T-cell (primary cell): ENCODE measurements at regions not wholly inside any gene's neighbourhood (a gene's known extent, or its start where the extent isn't known, plus 50 kb on each side); places are given as distances from the start of the nearest gene placed in this dataset.

Experiments
- ATAC-seq, 4 experiments: fragments of 200-7000 bp in 3 of 4; fragments of 150-1000 bp in 1 of 4; cut with Tn5 transposase; replicated peaks in 1 of 4; 1 replicate in 3 of 4; 2 replicates in 1 of 4; pipeline ENCODE4 v1.10.0; 2021; ENCODE audit warnings: moderate library complexity in 3 of 4, mild to moderate bottlenecking in 2 of 4, moderate number of reproducible peaks in 1 of 4
- CTCF ChIA-PET, 2 donors: fragments of 300-600 bp; sonication (Branson Sonifier 250); formaldehyde crosslinking; loops; one replicate each; lab custom pipeline; 2022; ENCODE audit warnings: antibody characterized with exemption in 2 of 2; lab: Charles Lee
- POLR2A ChIA-PET, 2 donors: fragments of 300-600 bp; sonication (Branson Sonifier 250); formaldehyde crosslinking; loops; one replicate each; lab custom pipeline; 2022; ENCODE audit warnings: antibody characterized with exemption in 2 of 2; lab: Charles Lee
- DNase-seq, 35 experiments: peaks; one replicate each; pipeline versions ENCODE4 v3.0.0 to v3.0.0-alpha.2; 2013 to 2023
- H3K27ac ChIP-seq: one replicate; pipeline ENCODE4 v1.5.1; 2013; ENCODE audit warnings: low read length
- H3K27me3 ChIP-seq, 2 experiments: replicated peaks in 1 of 2; 1 replicate in 1 of 2; 2 replicates in 1 of 2; pipeline versions ENCODE4 v1.6.1 to v1.7.0; 2013; ENCODE audit warnings: low read length in 1 of 2, mixed read lengths in 1 of 2; ENCODE audit not compliant: control insufficient read depth in 2 of 2, insufficient read depth in 2 of 2; ENCODE audit errors: extremely low read depth in 1 of 2
- H3K36me3 ChIP-seq, 2 donors: 1 replicate in 1 of 2; 2 replicates in 1 of 2; pipeline versions ENCODE4 v1.6.1 to v1.7.0; 2013; ENCODE audit warnings: low read length in 1 of 2; ENCODE audit not compliant: control insufficient read depth in 2 of 2, insufficient read depth in 1 of 2; ENCODE audit errors: extremely low read depth in 1 of 2
- H3K4me1 ChIP-seq, 2 experiments: 1 replicate in 1 of 2; 2 replicates in 1 of 2; pipeline versions ENCODE4 v1.6.1 to v1.7.0; 2013; ENCODE audit warnings: low read length in 2 of 2, mixed read lengths in 1 of 2; ENCODE audit not compliant: insufficient read depth in 2 of 2, control insufficient read depth in 1 of 2; ENCODE audit errors: extremely low read depth in 1 of 2
- H3K4me3 ChIP-seq, 2 donors: 1 replicate in 1 of 2; 2 replicates in 1 of 2; pipeline versions ENCODE4 v1.5.1 to v1.7.0; 2013; ENCODE audit warnings: mild to moderate bottlenecking in 2 of 2, low read length in 1 of 2, moderate library complexity in 1 of 2; ENCODE audit not compliant: control insufficient read depth in 1 of 2; ENCODE audit errors: extremely low read depth in 1 of 2
- H3K9me3 ChIP-seq: 2 replicates; pipeline ENCODE4 v1.7.0; 2013
- H3K27ac Mint-ChIP-seq, 2 donors: one replicate each; pipeline ENCODE4 v1.8.0; 2020 to 2021; ENCODE audit warnings: mild to moderate bottlenecking in 2 of 2, mixed read lengths in 2 of 2
- H3K27me3 Mint-ChIP-seq, 2 donors: one replicate each; pipeline ENCODE4 v1.8.0; 2021 to 2022; ENCODE audit warnings: mixed read lengths in 2 of 2
- H3K36me3 Mint-ChIP-seq: one replicate; pipeline ENCODE4 v1.8.0; 2021; ENCODE audit warnings: mixed read lengths
- H3K4me1 Mint-ChIP-seq, 3 donors: one replicate each; pipeline ENCODE4 v1.8.0; 2020 to 2022; ENCODE audit warnings: mixed read lengths in 3 of 3, mild to moderate bottlenecking in 1 of 3
- H3K4me3 Mint-ChIP-seq, 3 donors: one replicate each; pipeline ENCODE4 v1.8.0; 2020 to 2022; ENCODE audit warnings: mild to moderate bottlenecking in 3 of 3, mixed read lengths in 3 of 3, moderate library complexity in 3 of 3
- H3K9me3 Mint-ChIP-seq, 3 donors: one replicate each; pipeline ENCODE4 v1.8.0; 2020 to 2022; ENCODE audit warnings: mixed read lengths in 3 of 3
- WGBS: methylation state at CpG from one replicate; pipeline ENCODE4 v1.1.5; 2013; ENCODE audit warnings: missing lambda C conversion rate; ENCODE audit not compliant: insufficient coverage; 5-methylcytosine and 5-hydroxymethylcytosine counted together

DNA sequence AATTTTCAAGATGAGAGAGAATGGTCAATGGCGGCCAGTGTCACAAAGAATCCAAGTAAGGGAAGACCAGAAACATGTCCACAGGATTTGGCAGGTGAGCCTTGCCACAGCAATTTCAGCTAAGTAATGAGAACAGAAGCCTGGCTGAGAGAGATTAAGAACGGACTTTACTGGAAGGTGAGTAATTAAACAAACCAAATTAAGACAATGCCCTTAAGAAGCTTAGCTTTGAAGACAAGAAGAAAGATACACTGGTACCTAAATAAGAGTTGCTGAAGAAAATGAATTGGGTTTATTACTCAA, 145.4 kb upstream of the PLEKHG7 start:
- peak overlapping the region in 2 of 3 donors; percentile 58 to 59 for H3K4me3 Mint-ChIP-seq
- no peaks in the 10 kb centered on the region for H3K27me3 Mint-ChIP-seq
- ChIA-PET CTCF (interaction anchor here (0.6 to 1.7 kb wide), 5 partner anchors 11 to 1175 kb away, joined by 3 to 6 read pairs (median 4); no protein-coding TSS in a partner anchor), POLR2A (interaction anchor here (0.6 to 1.8 kb wide), 4 partner anchors 35 to 412 kb away, joined by 3 to 8 read pairs (median 4); partner anchors contain the start of gene BTG1 (in 1 of the 2))
- DNase-seq (no peak), ATAC-seq (no peak)
- peak overlapping the region; percentile 78 to 81 for H3K27ac Mint-ChIP-seq
- Histone ChIP-seq H3K27ac (peak overlapping the region; percentile 70), H3K4me3 (peak overlapping the region in 1 of 2 donors; percentile 10), H3K27me3 (no peaks in the 10 kb centered on the region), H3K4me1 (peaks cover 12 to 22% of the 10 kb centered on the region in 2 experiments), H3K36me3 (no peaks in the 10 kb centered on the region), H3K9me3 (no peaks in the 10 kb centered on the region)
- WGBS: 75% methylated on average over 1 of the region's 2 CpGs
- no peaks in the 10 kb centered on the region for H3K36me3 Mint-ChIP-seq
- H3K4me1 Mint-ChIP-seq: peaks cover 53 to 56% (median 54%) of the 10 kb centered on the region in 3 donors
- peaks cover 0 to 12% (median 0%) of the 10 kb centered on the region in 3 donors for H3K9me3 Mint-ChIP-seq

DNA sequence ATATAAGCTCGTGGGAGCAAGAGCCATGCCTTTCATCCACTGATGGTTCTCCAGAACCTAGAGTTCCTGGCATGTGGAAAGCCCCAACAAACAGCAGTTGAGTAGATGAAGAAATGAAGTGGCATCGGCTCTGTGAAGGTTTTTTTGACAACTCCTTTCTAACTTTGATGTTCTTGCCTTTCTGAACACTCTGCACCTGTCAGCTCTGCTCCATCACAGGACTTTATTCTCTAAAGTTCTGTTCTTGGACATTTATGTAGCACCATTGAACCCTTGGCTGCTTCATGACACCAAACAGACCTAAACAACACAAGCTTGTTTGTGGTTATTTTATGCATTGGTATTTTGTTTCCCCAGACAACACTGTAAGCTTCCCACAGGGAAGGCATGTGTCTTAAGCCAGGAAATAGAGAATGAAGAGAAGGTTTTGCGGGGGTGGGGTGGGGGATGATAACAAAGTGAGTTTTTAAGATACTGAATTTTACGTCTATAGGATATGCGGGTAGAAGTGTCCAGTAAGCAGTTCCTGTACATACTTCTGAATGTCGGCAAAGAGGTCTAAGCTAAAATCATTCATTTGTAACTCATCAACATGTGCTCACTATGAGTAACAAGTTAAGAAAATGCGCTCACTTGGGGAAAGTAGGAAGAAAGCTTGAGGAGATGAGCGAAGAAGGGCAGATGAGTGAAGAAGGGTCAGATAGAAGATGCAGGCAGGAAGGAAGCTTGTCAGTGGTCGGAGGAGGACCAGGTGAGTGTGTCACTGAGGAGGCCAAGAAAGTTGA, 146.0 kb upstream of the PLEKHG7 start:
- Histone ChIP-seq H3K27me3 (no peaks in the 10 kb centered on the region), H3K27ac (peak overlapping the region; percentile 70), H3K4me3 (peak overlapping the region in 1 of 2 donors; percentile 10), H3K36me3 (no peaks in the 10 kb centered on the region), H3K9me3 (no peaks in the 10 kb centered on the region), H3K4me1 (peaks cover 12 to 25% of the 10 kb centered on the region in 2 experiments)
- ChIA-PET POLR2A (interaction anchor here in 1 of 2 donors (0.6 to 1.8 kb wide), 4 partner anchors 36 to 728 kb away, joined by 3 to 8 read pairs (median 3); partner anchors contain the start of gene BTG1), CTCF (interaction anchor here (0.5 to 1.7 kb wide), 8 partner anchors 12 to 1175 kb away, joined by 3 to 7 read pairs (median 4); no protein-coding TSS in a partner anchor)
- Mint-ChIP-seq H3K4me3 (peak overlapping the region; percentile 43 to 59 (median 58)), H3K27me3 (no peaks in the 10 kb centered on the region), H3K4me1 (peaks cover 47 to 51% (median 48%) of the 10 kb centered on the region in 3 donors), H3K9me3 (peaks cover 0 to 12% (median 0%) of the 10 kb centered on the region in 3 donors), H3K36me3 (no peaks in the 10 kb centered on the region), H3K27ac (peak overlapping the region; percentile 78 to 81)
- ATAC-seq: peak in 1 of 4 experiments; percentile 44
- WGBS: 51% methylated on average over 5 of the region's 9 CpGs
- no peak for DNase-seq

DNA sequence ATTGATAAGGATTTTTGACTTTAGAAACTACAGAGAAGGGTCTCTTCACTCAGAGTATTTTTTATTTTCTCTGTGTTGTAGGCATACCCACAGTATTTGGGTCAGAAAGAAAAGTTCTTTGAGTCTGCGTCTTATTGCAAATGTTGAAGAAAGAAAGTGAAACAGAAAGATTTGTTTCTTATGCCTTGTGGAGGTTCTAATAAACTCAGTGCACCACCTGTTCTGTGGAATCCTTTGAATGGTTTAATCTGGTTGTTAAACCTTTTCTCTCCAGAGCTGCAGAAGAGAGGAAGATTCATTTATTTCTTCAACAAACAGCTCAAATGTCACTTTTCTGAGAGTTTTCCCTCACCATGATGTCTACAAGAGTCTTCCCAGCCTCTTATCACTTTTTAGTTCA, 146.6 kb upstream of the PLEKHG7 start:
- Histone ChIP-seq H3K4me1 (peaks cover 12 to 27% of the 10 kb centered on the region in 2 experiments), H3K4me3 (peak overlapping the region in 1 of 2 donors; percentile 7), H3K27me3 (no peaks in the 10 kb centered on the region), H3K27ac (peak overlapping the region; percentile 70), H3K36me3 (no peaks in the 10 kb centered on the region), H3K9me3 (no peaks in the 10 kb centered on the region)
- peak; percentile 43 to 87 (median 68) for ATAC-seq
- WGBS: no CpG with 5 or more reads among the region's 1 CpG
- Mint-ChIP-seq H3K9me3 (peaks cover 0 to 9% (median 0%) of the 10 kb centered on the region in 3 donors), H3K4me1 (peaks cover 44 to 46% (median 45%) of the 10 kb centered on the region in 3 donors), H3K36me3 (no peaks in the 10 kb centered on the region), H3K4me3 (peak overlapping the region; percentile 43 to 59 (median 58)), H3K27me3 (no peaks in the 10 kb centered on the region), H3K27ac (peak overlapping the region; percentile 78 to 81)
- ChIA-PET POLR2A (interaction anchor here in 1 of 2 donors (0.6 to 1.8 kb wide), 2 partner anchors 320 to 410 kb away, joined by 3 to 8 read pairs; partner anchors contain the start of gene BTG1), CTCF (interaction anchor here in 1 of 2 donors (0.5 to 1.4 kb wide), 4 partner anchors 13 to 351 kb away, joined by 3 to 6 read pairs (median 4); no protein-coding TSS in a partner anchor)
- peak in 1 of 35 experiments; percentile 51 for DNase-seq

DNA sequence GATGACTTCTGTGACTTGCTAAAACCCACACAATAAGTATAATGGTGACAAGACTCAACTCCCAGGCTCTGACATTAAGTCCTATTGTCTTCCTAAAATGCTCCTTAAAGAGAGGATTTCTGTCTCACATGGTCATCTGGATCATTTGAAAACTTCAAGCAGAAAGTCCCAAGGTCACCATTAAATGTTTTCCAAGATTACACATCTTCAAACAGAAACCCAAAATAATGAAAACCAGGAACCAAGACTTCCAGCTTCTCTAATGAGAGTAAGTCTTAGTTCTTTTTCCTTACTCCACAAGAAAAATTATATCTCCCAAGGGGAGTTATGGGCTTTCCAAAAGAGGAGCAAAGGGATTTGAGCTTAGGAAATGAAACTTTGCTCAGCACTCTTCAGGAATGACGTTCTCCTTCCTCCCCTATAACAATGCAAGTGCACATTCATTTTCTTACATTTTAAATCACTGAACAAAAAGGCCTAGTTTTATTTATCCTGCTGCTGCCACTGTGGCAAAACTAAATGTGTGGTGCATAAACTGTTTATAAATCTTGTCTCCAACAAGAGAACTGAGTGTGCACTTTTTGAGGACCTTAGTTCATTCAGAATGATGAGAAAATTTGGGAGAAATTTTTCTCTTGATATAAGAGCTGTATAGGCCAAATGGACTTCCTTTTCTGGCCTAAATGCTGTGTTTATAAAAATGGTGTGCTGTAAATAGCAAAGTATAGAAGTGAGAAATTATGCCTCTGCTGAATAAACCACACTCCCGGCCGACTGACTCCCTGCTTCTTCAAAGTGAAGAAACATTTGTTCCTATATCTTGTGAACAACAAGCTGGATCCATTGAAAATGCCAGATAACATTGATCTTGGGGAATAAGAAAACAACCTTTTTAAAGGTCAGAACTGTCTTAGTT, 148.4 kb upstream of the PLEKHG7 start:
- no CpG with 5 or more reads among the region's 3 CpGs for WGBS
- Mint-ChIP-seq H3K27me3 (no peaks in the 10 kb centered on the region), H3K36me3 (no peaks in the 10 kb centered on the region), H3K4me3 (peak overlapping the region in 1 of 3 donors; percentile 59), H3K27ac (peak overlapping the region; percentile 60 to 81), H3K4me1 (peaks cover 44 to 45% (median 45%) of the 10 kb centered on the region in 3 donors), H3K9me3 (peaks cover 0 to 4% (median 0%) of the 10 kb centered on the region in 3 donors)
- no peak overlapping the region for H3K4me3 ChIP-seq
- no peaks in the 10 kb centered on the region for H3K36me3 ChIP-seq
- H3K9me3 ChIP-seq: no peaks in the 10 kb centered on the region
- ATAC-seq (no peak), DNase-seq (no peak)
- ChIA-PET CTCF (interaction anchor here in 1 of 2 donors (0.8 kb wide), 1 partner anchor 9 kb away, joined by 3 read pairs; no protein-coding TSS in a partner anchor), POLR2A (interaction anchor here in 1 of 2 donors (0.7 kb wide), 1 partner anchor 311 kb away, joined by 3 read pairs; no protein-coding TSS in a partner anchor)
- no peaks in the 10 kb centered on the region for H3K27me3 ChIP-seq
- peak overlapping the region; percentile 14 for H3K27ac ChIP-seq
- H3K4me1 ChIP-seq: peaks cover 12 to 27% of the 10 kb centered on the region in 2 experiments

DNA sequence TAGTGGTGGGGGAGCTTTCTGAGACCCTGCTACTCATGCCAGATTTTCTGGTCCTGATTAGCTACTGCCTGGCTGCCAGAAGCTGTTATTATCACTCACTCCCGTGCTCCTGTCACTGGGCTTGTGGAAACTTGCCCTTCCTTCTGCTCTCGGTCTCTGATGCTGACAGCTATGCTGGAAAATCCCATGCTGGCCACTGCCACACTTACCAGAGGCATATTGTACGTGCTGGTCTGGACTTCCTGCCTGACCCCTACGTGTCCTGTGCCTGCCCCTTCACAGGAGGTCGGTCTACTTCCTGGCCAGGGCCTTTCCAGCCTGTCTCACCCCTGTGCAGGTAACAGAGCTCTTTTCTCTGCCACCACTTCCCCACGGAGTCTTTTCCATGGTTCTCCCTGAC, 149.4 kb upstream of the PLEKHG7 start:
- H3K4me1 ChIP-seq: peaks cover 12 to 27% of the 10 kb centered on the region in 2 experiments
- no peak overlapping the region for H3K27ac ChIP-seq
- H3K4me1 Mint-ChIP-seq: peaks cover 37 to 42% (median 38%) of the 10 kb centered on the region in 3 donors
- H3K9me3 Mint-ChIP-seq: peaks cover 0 to 4% (median 3%) of the 10 kb centered on the region in 3 donors
- H3K27ac Mint-ChIP-seq: no peak overlapping the region
- no peaks in the 10 kb centered on the region for H3K9me3 ChIP-seq
- WGBS: 66% methylated on average over 5 of the region's 6 CpGs
- no peaks in the 10 kb centered on the region for H3K27me3 Mint-ChIP-seq
- H3K4me3 Mint-ChIP-seq: no peak overlapping the region
- no peak for DNase-seq
- no peak overlapping the region for H3K4me3 ChIP-seq
- no peak for ATAC-seq
- CTCF ChIA-PET: no interaction called here
- H3K36me3 ChIP-seq: no peaks in the 10 kb centered on the region
- no peaks in the 10 kb centered on the region for H3K36me3 Mint-ChIP-seq
- H3K27me3 ChIP-seq: no peaks in the 10 kb centered on the region
- POLR2A ChIA-PET: no interaction called here
